Stimulated activated CD4-positive, alpha-beta T cell treated with anti-CD3 and anti-CD28 coated beads, Interleukin-1b, Interleukin-23, amount 100 ng/mL, for 4 hours (primary cell): ENCODE measurements at regions not wholly inside any gene's neighbourhood (a gene's known extent, or its start where the extent isn't known, plus 50 kb on each side); places are given as distances from the start of the nearest gene placed in this dataset.

Source experiments
- DNase-seq, 2 donors: peaks; one replicate each; pipeline ENCODE4 v3.0.0-alpha.2; 2020; ENCODE audit warnings: low read depth in 2 of 2

DNA sequence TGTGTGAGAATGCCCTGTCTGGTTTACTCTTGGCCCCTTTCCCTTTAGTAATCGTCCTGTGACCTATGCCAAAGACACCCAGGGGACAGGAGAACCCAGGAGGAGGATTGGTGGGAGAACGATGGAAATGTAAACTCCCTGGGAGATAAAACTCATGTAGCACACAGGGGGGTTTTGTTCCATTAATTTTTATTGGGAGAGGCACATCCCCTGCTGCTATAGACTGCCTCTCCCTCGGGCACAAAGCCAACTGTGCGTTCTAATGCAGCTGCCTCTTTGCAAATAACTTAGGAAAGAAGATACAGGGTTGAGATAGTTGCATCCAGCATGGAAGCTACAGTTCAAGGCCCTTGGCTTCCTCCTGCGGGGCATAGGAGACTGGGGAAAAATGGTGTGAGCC is 489.6 kb downstream of the SLC4A3 start:
- DNase-seq: no peak

- DNase-seq: no peak
Measured at GRCh38 chr2:220120041-220120440, 492.6 kb downstream of the SLC4A3 start.

DNA sequence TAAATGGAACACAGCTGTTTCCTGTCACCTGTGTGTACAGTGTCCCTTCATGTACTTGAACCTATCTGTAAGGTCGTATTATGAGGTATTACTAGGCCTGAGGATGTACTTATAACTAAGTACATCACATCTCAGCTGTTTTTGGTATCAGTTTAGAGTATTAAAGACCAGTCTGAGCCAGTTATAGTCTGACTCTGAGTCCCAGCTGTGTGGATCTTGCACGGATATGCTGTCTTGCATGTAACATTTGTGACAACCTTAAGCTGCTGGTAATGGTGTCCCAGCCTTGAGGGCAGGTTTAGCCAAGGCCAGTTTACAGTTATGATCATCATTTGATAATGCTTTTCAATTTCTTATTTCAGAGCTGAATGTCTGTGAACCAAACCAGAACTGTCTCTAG is 496.3 kb downstream of the SLC4A3 start:
- no peak for DNase-seq

- DNase-seq: no peak
Measured at GRCh38 chr2:220125551-220125950, 498.1 kb downstream of the SLC4A3 start.

GRCh38 chr2:220127311-220127710 is 499.9 kb downstream of the SLC4A3 start:
- DNase-seq: no peak

- DNase-seq: no peak
Measured at GRCh38 chr2:220127876-220128275, 500.4 kb downstream of the SLC4A3 start.

DNA sequence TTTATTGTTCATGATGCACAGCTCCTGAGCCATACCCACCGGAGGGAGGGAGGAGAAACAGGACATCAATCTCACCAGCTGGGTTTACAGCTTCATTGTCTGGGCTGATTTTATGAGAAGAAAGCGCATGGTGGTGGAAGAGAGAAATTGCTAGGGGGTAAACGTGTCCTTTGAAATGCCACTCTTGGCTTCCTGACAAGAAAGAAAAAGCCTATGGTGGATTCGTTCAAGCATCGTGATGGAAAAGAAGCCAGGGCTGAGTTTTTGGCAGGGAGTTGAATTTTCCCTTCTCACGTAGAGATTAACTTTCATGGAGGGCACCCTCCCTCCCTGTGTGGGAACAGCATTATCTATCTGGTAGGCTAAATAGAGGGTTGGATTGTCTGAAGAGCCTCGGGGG is 502.0 kb downstream of the SLC4A3 start:
- DNase-seq: no peak

DNA sequence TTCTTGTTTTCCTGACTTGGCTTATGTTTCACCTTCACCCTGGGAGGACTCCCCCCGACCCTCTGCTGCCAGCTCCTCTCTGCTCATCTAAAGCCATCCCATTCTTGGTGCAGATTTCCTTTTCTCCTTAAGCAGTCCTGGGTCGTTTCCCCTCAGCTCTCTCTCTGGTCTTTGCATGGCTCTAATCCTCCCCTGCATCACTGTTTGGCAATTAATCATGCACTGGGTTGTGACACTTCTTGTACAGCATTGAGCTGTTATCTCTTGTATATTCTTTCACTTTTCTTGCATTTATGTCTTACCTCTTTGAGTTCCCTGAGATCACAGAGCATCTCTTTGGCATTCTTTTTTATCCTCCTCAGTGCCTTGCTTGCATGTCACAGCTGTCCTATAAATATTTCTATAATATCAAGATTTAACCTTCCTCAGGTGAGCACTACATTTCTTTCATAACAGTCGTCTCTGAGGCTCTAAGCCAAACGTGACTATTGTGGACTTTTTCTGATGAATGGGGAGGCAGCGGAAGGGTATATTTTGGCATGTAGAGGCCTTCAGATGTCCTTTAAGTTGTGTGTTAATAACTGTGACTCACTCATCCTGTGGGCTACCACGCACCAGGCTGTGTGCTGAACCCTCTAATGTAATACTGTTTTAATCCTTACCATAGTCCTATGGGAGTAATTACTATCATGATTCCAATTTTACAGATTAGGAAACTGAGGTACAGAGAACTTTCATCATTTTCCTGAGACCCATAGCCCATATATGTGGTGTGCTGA is 507.5 kb downstream of the SLC4A3 start:
- DNase-seq: no peak

GRCh38 chr2:220143336-220143735 is 515.9 kb downstream of the SLC4A3 start:
- no peak for DNase-seq

DNA sequence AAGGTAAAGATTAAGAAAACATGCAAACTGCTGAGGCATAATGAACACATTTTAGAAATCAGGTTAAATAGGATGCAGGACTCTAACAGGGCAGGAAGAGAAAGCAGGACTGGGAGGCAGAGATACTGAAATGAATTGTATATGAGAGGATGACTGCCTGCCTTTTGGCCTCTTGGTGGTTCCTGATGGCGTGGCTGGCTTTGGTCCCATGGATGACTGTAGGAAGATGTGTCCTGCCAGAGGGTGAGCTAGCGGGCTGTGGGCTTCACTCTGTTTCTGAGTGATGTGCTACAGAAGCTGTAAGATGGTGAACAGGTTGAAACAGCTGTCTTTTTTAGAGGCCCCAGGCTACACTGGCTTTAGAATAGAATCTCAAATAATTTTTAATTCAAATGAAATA is 517.0 kb downstream of the SLC4A3 start:
- no peak for DNase-seq

DNA sequence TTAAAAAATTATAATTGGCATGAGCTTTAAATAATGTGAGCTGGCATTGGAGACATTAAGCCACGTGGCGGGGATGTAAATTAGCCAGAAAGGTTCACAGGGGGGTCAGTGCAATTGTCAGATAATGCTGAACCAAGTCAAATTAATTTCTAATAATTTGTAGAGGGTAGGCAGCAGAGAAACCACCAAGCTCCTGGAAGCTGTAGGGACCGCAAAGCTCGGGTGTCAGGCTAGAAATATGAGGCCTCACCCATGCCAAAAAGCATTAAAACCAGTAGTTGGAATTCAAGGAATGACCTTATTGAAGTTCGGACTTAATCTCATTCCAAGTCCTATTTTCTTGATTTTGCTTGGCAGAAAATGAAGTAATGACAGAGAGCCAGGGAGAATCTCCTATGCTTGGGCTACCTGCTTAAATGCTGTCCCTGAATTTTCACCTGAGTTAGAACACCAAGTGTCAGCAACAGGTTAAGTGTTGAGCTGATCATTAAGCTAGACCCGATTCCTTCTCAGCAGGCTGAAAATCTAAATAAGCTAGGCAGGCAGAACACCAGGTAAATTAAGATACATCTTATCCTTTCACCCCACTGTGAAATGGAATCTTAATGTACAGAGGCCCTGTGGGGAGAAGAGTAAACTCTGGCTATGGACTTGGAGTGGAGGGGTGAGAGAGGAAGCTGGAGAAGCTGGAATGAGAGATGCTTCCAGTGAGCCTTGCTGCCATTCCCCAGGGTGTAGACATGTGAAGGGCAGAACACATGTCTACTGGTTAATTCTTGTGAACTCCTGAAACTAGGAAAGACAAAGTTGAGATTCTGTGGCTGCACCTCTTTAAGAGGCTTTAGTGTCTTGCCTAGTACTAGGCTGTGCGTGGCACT is 520.0 kb downstream of the SLC4A3 start:
- no peak for DNase-seq

DNA sequence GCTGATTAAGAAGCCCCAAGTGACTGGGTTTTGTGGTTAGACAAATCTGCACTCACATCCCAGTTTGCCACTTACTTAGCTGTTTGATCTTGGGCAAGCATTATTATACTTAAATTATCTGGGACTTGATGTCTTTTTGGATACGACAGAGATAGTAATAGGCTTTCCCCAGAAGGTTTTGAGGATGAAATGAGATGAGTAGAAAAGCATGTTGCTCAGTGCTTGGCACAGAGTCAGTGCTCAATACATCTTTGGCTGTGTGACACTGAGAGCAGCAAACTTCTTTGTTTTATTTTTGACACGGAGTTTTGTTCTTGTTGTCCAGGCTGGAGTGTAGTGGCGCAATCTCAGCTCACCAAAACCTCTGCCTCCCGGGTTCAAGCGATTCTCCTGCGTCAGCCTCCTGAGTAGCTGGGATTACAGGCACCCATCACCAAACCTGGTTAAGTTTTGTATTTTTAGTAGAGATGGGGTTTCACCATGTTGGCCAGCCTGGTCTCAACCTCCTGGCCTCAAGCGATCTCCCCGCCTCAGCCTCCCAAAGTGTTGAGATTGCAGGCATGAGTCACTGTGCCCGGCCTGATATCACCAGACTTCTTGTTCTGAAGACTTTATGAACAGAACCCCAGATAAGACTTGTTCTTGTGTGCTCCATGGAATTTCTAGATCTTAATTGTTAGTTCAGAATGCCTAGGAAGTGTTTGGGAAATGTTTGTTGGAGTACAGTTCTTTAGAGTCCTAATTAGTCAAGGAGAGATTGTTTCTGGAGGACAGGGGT is 521.2 kb downstream of the SLC4A3 start:
- DNase-seq: no peak

DNA sequence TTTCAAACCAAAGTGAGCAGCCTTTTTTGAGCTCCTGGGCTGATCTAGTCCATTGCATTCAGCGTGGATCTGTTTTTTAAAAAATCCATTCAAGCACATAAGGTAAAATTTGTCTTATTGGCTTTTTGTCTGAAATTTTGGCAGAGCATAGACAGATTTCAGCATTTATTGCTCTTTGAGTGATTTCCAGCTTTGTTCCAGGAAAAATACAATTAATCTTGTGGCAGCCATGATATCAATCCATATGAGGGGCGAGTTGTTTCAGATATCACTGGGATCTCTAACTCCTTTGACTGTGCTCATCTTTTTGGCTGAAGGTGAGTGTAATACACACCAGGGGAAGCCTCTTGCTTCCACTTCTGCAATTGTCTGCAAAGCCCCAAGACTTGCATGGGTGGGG is 523.9 kb downstream of the SLC4A3 start:
- no peak for DNase-seq

GRCh38 chr2:220152281-220152935 is 525.0 kb downstream of the SLC4A3 start:
- DNase-seq: no peak

DNA sequence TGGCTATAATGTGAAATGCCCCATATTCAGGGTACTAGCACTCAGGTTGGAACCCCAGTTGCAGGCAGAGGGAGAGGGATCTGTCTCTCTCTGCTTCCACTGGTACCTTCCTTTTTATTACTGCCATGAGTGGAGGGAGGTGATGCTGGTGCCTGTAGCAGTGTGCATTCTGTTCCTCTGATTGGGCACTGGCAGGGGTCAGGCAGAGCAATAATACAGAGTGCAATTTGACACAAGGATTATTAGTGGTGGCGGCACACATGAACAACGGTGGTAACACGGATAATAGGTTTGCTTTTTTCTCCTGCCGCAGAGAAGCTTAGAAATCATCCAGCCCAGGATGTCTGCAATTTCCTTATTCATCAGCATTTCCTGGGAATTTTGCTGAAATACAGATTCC is 525.7 kb downstream of the SLC4A3 start:
- no peak for DNase-seq

DNA sequence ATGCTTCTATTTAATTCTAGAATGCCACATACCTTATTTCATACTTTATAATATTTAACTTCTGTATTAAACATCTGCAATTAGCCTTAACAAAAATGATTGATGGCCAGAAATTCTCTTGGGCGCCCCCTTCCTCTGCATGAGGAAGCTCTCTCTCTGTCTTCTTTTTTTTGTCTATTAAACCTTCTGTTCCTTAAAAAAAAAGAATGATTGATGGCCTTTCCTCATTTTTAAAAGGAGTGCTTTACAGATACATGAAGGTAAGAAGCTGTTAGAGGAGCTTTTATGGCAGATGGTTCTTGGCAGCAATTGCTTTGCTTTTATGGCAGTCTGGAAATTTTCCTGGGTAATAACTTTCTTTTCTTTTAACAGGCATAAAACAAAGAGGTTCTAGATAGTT is 526.9 kb downstream of the SLC4A3 start:
- no peak for DNase-seq

DNA sequence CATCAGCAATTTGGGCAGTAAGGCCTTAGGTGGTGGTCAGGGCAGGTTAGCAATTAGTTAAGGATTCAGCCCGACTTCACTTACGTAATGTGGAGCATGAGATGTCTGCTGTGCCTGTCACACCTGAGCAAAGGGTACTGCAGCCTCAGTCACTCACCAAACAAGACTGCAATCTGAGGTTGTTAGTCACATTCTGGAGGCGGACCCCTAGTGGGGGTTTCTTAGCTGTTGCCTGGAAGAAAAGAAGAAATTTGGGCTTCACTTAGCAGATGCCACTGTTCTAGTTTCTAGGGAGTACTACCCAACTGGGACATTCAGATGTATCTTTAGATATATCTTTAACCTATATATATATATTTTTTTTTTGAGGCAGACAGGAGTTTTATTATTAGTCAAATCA is 529.9 kb downstream of the SLC4A3 start:
- DNase-seq: no peak

DNA sequence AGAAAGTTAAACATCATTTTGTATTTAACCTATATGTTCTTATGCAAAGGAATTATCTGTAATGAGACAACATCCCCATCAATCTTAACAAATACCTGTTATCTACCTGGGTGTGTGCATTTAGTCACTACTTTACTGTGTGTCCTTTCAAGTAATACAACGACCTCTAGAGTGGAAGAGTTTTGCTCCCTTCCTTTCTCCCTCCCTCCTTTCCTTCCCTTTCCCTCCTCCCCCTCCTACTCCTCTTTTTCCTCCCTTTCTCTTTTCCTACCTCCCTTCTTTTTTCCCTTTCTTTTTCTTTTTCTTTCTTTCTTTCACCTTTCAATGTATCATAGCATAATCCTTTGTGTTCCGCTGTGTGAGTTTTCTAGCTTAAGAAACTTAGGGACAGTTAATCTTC is 532.3 kb downstream of the SLC4A3 start:
- DNase-seq: no peak

DNA sequence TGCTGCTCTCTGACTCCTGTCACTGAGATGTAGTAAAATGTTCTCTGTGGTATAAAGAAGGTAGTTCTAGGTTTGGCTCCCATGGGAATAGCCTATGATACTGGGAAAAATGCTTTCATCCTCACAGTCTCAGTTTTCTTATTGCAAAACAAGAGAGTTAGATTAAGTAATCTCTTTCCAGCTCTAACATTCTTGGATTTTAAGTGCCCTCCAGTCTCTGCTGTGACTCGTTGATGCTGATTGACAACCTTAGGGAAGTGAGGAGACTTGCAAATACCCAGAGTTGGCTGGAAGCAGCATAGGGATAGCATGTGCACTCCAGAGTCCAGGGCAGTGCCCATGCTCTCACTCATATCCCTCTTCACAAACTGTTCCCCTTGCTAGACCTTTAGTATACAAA is 534.9 kb downstream of the SLC4A3 start:
- no peak for DNase-seq

DNA sequence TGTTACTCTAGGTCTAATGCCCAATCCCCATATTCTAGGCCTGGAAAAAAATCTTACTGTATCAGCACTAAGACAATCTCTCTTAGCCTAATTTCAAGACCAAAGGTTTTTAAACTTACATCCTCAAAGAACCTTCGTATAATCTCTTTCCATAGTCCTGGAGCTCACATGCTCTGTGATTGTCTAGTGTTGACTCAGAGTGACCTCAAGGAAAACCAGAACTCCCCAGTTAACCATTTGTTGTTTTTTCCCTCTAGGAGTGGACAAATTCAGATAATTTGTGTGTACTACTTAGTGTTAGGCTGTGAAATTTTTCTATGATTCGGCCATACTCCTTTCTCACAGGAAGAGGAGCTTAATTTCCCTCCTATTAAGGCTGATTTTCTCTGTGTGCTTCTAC is 536.1 kb downstream of the SLC4A3 start:
- no peak for DNase-seq

DNA sequence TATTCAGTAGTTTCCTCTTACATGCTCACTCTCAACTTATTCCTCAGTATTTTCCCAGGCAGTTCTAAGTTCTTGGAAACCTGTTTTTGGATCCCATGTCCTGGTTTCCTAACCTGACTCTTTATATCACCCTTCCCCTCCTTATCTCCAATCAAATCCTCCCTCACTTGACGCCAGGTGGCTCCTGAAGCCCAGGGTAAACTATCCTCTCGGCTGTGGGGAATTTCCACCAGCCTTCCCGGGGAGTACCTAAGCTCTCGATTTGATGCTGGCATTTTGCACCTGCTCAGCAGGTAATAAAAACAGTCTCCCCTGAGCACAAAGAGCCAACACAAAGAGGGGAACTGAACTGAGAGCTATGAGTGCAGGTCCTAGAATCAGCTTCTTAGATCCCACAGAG is 538.0 kb downstream of the SLC4A3 start:
- DNase-seq: no peak

DNA sequence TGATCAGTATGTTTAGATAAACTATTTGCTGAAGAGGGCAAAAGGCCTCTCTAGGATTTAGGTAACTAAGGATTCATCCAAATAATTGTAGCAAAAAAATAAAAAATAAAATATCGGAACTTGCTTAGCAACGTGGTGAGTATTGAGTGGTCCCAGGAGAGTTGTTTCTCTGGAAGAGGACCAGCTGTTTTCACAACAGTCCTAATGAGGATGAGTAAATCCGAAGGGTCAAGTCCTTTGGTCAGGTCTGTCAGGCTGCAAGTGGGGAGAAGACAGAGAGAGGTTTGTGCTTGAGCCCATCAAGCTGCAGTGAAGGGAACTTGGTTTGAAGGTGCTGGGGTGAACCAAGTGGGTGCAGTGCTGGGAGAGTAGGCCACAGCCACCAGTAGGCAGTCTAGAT is 539.2 kb downstream of the SLC4A3 start:
- no peak for DNase-seq
